ENCODE measurements at regions not wholly inside any gene's neighbourhood (a gene's known extent, or its start where the extent isn't known, plus 50 kb on each side); places are given as distances from the start of the nearest gene placed in this dataset.
"Not testable (repeated sequence)": the region's sequence is repeated elsewhere in the genome, so short reads cannot be mapped to it uniquely, and the experiment has no call there.

DNA sequence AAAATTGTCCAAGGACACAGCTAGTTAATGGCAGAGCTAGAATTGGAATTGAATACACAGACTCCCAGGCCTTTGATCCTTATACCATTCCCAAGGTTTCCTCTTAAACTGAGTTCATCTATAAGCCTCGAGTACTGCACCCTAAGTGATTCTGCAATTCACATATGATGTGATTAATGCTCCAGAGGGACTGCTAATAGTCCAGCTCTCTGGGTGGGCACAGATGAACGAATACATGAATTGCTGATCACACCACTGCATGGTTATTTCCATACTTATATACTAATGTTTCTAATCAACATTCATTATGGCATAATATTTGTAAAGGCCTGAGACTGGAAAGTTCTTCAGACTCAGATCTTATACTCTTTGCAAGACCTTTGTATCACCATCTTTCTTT is 101.8 kb downstream of the NUFIP1 start:
- DNase-seq = no peak

DNA sequence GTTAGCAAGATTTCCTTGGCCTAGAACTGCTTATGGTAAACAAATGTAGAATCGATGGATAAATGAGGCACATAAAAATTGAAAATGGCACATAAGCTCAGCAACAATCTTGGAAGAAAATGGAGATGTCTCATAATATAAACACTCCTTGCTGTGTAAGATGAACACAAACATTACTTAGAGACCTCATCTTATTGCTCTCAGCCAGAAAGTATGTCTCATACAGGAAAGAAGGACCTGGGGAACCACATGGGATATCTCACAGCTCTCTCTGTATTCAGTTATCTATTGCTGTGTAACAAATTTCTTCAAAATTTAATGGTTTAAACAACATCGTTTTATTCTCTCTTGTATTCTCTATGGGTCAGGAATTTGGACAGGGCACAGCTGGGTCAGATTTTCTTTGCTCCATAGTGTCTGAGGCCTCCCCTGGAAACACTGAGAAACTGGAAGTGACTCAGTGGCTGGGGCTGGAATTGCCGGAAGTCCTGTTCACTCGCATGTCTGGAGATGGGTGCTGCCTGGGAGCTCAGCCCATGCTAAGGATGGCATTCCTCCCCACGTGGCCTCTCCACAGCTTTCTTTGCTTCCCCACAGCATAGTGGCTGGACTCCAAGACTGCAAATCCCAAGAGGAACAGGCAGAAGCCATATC is 105.1 kb downstream of the NUFIP1 start:
- no peak for DNase-seq

DNA sequence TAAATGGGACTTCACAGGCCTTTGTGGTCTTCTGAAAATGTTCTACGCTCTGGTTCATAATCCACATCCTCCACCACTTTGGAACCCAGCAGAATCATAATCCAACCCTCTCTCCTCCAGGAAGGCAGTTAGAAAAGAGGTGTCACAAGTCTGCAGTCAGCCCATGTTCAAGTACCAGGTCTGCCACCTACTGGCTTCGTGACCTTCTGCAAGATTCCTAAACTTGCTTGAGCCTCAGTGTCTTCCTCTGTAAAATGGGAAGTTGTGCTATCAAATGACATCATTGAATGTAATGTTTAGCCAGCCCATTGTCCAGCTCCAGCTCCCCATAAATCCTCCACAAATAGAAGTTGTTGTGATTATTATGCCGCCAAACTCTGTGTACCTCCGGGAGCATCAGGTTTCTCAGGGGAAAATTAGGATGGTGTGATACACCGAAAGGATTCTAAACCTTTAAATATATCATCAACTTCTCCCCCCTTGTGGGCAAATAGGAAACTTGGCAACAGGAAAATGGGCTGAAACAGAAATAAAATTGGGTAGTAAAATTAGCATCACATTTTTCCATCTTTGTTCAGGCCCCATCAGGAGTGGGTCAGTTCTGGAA is 109.7 kb downstream of the NUFIP1 start:
- no peak for DNase-seq

DNA sequence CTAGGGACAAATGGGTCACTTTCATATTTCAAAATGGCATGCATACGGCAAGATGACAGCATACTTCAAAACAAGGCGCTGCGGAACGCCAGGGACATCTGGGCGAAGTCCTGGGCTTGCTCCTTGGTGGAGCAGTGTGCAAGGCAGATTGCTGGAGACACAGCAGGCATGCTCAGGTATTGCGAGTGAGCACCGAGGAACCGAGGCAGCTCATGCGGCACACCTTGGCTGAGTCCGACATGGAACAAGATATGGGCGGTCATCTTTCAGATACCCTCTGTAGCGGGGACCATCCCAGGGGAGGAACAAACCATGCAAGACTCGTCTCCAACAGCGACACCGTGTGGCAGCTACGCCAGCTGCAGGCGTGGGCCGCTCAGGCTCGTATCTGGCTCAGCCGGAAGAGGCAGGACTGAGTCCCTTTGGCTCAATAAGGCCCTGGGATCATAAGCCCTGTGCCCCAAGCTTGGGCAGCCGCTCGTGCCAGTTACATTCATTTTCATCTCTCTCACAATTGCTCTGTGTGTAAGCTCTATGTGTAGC is 112.4 kb downstream of the NUFIP1 start:
- no peak for DNase-seq

DNA sequence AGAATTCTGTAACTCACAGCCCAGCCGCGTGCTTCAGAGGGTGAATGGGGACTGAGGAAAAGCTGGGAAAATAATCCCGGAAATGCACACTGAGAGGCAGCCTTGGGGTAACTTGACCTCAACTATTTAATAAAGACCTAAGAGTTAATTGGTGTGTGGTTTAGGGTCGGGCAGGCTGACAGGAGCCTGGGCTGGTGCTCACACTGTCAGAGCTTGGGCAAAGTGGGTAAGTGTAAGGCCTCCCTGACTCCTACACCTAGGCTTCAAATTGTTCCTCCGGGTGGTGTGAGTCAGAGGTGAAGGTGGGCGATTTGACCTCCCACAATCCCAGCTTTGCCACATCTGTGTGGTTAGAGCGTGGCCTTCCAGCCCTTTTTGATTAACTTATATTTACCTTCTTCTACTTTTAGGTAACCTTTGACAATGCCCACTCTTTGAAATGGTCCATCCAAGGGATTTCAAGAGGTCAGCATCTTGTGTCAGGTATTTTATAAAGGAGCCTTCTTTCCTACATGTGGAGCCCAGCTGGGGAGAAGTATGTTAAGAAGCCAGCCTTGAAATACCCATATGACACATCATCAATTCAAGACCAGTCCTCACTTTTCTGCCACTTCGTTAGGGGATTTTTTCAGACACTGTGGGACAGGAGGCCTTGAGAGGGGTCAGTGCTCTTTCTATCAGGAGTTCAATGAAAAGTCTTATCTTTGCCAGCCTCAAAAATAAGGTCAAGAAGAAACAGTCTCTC is 114.2 kb downstream of the NUFIP1 start:
- DNase-seq = no peak

DNA sequence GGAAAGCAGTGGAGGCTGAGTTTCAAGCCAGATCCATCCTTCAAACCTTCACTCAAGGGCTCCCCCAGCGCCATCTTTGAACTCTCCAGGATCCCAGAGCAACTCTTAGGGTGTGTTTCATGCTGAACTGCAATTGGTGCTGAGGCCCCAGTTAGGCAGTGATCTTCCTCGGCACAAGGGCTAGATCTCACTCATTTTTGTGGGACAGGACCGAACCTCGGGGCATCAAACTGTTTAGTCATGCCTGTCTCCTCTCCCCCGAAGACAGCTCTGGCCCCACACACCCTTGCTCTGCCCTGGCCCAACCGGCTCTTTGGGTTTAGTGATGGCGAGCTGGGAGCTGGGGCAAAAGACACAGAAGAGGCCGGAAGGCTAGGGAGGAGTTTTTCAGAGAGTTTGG is 115.1 kb downstream of the NUFIP1 start:
- DNase-seq = no peak

DNA sequence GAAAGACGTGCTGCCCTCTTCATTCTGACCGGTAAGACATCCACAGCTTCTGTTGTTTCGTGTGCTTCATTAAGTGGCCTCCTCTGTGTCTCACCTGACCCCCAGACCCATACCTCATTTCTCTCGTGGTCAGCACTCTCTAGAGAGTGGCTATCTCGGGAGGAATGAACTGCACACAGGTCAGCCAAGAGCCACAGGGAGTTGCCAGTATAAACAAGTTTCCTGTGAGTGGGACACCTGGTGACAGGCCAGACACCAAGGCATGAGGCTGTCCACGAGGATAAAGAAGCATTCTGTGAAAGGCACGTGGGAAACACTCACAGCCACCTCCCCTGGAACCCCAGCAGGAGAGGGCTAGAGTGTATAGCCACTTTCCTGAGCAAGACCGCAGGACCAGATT is 115.8 kb downstream of the NUFIP1 start:
- no peak for DNase-seq

DNA sequence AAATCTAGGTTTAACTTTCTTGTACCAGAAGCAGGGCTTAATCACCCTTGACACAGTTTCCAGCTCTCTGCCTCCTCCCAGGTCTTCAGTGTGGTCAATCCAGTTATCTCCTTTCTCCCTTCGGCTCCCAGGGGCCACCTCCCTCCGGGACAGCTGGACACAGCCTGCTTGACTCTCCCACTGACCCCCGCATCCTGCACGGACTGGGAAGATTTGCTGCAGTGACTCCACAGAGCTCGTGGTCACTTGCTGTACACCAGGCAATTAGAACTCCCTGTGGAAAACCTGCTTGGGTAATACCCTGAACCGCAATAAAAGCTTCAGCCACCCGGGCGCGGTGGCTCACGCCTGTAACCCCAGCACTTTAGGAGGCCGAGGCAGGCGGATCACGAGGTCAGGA is 116.5 kb downstream of the NUFIP1 start:
- no peak for DNase-seq

DNA sequence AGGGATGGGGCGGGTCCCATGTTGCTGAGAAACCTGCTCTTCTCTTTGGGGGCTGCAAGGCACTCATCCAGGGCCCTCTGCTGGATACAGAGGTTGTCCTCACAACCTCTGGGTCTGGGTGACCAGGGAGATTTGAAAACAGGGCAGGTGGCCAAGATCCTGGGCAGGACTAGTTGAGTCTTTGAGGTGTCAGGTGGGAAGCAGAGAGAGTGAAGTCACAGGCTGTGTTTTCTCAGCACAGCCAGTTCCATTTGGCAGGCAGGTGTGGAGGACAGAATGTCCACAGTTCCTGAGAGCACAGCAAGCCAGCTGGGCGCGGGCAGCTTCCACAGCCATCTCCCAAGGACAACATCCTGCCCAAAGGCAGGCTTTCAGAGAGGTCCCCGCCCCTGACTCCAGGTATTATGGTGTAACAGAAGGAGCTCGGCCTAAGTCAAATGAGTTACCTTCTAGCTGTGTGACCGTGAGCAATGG is 118.8 kb downstream of the NUFIP1 start:
- DNase-seq = no peak

DNA sequence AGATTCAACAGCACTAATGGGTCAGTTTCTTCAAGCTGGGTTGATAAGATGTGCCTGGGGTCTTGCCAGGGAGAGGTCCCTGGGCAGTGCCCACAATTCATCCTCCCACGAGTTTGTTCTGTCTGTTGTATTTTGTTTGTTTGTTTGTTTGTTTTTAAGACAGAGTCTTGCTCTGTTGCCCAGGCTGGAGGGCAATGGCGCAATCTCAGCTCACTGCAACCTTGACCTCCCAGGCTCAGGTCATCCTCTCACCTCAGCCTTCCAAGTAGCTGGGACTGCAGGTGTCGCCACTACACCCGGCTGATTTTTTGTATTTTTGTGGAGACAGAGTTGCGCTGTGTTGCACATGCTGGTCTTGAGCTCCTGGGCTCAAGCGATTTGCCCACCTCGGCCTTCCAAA is 120.1 kb downstream of the NUFIP1 start:
- DNase-seq = no peak

DNA sequence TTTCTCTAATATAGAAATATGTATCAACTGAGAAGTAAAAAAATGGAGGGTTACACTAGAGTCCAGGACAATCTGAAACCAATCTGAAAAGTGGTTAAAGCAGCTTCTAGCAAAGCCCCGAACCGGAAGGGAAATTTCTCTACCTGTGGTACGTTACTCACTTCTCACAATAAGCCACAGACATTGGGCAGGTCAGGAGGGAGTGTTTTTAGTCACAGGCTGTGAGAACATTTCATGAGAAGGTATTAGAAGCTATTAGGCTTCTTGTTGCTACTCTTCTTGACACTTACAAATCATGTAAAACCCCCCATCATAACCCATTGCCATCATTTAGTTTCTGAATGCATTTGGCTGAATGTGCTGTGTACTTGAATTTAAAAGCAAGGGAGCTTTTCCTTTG is 120.9 kb downstream of the NUFIP1 start:
- DNase-seq = no peak

DNA sequence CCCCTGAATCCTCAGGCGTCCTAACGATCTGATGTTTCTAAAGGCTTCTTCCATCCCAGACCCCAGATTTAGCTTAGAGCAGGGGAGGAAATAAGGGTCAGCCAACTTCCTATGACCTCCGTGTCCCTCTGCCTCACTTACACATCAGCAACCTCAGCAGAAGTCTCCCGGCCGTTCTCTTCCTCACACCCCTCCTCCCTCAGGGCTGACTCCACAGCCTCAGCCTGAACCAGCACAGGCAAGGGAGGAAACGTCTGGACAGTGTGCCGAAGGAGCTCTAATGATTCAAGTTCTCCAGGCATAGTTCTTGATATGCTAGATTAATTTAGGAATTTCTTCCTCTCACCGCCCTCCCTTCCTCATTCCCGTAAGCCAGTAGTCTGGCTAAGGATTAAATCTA is 121.4 kb downstream of the NUFIP1 start:
- no peak for DNase-seq

DNA sequence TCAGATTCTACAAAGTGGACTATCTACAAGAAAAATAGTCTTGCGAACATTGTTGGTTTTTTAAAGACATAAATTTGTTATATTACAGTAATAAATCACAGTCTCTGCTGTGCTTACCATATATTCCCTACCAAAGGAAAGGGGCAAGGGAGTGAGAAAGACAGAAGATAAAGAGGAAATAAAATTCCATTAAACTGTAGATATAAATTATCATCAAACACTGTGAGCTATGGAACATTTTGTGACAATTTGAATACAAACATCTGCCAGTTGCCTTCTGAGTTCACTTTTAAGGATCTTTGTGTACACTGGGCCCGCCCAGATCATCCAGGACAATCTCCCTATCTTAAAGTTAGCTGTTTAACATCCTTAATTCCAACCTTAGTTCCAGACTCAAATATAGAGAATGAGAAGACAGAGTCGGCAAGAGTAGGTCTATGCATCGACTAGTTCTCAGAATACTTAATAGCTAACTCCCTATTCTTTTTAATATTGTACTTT is 122.8 kb downstream of the NUFIP1 start:
- no peak for DNase-seq

DNA sequence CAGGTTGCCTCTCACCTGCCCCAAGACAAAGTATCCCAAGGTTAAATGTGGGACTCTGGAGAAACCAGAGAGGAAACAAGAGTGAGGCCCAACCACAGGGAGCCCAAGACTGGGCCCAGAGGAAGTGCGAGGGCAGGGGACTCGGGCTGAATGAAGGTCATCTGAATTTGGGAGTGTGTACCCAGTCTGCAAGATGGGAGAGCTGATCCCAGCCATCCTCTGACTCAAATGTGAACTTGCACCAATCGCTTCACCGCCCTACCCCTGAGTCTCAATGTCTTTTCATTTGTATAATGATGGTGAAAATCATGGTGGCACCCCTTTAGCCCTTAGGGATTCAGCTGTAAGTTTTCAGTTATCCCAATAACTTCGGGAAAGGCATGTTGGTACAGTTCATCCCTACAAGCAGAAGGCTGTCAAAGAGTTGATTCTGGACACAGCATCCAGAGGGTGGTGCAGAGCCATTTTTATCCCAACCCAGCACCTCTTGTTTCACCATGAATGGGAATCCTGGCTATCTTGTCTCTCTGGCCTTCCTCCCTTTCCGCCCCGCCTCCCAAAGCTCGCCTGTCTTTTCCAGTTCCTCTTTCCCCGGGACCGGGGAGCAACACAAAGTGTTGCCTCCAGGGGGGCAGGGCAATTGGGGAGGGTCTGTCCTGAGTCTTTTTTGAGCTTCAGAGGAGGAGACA is 123.4 kb downstream of the NUFIP1 start:
- DNase-seq = no peak

DNA sequence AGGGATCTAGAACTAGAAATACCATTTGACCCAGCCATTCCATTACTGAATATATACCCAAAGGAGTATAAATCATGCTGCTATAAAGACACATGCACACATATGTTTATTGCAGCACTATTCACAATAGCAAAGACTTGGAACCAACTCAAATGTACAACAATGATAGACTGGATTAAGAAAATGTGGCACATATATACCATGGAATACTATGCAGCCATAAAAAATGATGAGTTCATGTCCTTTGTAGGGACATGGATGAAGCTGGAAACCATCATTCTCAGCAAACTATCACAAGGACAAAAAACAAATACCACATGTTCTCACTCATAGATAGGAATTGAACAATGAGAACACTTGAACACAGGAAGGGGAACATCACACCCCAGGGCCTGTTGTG is 125.6 kb downstream of the NUFIP1 start:
- DNase-seq = not testable (repeated sequence)

DNA sequence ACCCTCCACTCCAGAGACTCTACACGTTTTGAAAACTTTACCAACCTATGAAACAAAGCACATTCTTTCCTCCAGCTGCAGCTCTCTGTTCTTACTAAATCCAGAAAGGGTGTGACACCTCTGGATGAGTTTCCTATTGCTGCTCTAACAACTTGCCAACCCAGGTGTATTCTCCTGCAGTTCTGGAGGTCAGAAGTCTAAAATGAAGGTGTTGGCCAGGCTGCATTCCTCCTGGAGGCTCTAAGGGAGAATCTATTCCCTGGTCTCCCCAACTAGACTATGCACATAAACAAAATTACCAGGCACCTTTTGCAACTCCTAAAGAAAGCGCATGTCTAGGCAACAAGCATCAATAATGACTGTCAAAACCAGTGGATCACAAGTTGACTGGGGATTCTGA is 128.8 kb downstream of the NUFIP1 start:
- DNase-seq = no peak

DNA sequence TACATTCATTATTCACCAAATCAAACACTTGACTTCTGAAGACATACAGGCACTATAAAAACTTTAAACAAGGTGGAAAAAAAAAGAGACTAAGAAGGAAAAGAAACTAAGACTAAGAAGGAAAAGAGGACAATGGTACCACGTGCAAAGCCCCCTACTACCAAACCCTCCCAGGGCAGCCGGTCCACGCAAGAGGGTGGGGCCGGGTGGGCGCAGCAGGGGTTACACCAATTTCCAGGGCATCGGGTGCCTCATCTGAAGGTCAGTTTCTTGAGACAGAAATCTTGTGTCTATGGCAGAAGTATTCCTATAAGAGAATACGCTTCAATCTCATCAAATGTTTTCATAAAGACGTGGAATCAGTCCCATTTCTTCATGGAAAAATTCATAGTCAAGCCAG is 131.5 kb downstream of the NUFIP1 start:
- no peak for DNase-seq

DNA sequence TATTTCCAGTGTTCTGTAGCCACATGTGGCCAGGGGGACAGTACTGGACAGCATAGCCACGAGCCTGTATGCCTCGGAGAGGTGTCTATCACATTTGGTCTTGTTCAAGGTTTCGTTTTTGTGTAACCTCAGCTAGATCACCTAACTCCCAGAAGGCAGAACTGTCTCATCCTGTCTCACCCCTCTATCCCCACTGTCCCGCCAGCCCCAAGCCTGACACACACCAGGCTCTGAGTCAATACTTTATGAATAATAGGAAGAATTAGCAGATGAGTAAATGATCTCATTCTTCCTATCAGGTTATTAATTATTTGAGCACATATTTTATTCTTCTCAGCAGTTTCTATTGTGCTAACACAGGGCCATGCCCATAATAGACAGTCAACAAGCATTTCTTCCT is 132.2 kb downstream of the NUFIP1 start:
- no peak for DNase-seq

DNA sequence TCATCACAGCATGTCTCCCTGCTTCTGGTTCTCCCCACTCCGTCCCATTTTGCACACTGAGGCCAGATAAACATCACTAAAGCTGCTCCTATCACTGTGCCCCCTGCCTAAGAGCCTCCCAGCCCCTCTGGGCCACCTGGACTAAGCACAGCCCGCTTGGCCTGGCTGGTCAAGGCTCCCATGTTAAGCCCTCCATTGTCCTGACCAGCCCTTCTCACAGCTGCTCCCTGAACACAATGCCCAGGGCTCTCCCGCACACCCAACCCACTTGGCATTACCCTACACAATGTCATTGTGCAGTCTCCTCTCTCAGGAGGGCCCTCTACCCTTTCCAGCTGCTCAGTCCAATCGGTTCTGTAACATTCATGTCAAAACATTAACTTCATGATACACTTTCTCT is 133.4 kb downstream of the NUFIP1 start:
- DNase-seq = no peak

DNA sequence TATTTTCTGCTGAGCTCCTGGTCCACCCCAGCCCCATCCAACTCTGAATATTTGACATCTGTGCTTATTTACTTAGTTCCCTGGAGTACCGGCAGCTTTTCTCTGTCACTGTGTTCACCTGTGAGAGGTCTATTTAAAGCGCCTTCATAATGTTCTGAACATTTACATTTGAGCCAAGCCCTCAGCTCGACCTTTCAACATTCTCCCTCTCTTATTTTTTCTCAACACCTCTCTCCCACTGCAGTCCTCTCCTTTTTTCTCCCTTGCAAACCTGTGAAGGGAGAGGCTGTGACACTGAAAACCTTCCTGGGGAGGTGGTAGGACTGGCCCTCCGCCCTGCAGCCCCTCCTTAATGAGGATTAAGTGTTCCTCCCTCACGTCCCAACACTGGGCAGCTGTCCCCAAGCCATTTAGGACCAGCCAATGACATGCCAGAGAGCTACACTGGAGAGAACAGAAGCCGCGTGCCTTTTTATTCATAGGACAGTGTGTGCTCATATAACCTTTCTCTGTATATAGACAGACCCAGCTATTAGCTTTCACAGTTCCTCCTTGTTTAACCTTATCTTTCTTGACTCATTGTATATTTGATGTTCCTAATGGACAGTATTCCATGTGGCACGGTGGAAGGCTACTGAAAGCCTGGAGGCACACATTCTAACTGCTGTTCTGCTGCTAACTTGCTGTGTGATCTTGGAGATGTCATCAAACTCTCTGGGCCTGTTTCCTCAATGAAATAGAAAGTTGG is 134.8 kb downstream of the NUFIP1 start:
- peak; percentile 79 for DNase-seq

DNA sequence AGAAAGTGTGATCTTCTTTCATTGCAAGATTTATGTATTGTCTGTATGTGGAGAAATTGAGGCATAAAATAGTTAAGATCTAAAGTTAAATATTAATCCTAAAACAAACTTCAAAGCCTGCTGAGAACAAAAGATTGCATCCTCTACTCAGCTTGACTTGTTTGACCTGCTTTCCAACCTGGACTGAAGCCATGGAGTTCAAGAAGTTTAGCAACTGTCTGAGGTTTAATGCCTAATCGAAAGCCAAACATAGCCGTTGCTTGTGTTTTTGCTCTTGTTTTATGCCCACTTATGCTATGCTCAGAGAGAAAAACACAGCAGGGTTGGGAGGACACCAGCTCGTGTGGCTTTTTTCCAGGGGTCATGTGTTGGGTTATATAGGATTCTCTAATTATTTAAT is 135.6 kb downstream of the NUFIP1 start:
- DNase-seq = no peak

DNA sequence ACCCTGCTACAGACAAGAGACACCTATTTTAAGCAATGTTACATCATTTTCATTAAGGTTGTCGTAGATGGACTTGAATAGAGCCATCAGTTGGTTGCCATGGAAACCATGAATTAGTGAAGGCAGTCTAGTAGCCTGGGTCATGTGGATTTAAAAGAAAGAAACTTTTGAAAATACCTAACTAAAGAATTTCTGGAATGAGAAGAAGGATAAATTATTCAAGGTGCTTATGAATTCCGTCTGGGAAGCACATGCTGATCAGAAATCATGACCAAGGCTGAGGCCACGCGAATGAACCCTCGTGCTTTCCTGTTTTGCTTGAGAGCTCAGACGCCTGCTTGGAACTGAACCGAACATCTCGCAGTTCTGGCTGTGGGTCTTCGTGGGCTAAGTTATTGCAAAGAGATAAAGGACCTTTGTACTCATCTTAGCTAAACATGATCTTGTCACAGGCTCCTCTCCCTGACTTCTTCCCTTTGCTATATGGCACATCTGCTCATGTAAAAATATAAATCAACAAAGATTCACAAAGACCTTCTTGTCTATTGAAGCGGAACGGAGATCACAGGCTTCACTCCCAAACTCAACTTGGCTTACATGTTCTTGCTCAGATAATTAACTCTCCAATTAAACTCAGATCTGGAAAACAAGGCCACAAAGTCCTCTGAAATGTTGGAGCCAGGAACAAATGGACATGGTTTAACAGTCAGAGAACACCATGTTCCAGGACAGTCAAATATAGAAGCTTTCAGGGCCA is 140.2 kb downstream of the NUFIP1 start:
- no peak for DNase-seq
